ENCODE measurements at regions not wholly inside any gene's neighbourhood (a gene's known extent, or its start where the extent isn't known, plus 50 kb on each side); places are given as distances from the start of the nearest gene placed in this dataset.

- no peak for DNase-seq
Observed at GRCh38 chr16:86374603-86375130, 135.7 kb upstream of the FOXF1 start.

- no peak for DNase-seq
Observed at GRCh38 chr16:86375364-86375763, 135.0 kb upstream of the FOXF1 start.

GRCh38 chr16:86375851-86376250 is 134.5 kb upstream of the FOXF1 start:
- no peak for DNase-seq

- DNase-seq = no peak
Observed at GRCh38 chr16:86376837-86377236, 133.5 kb upstream of the FOXF1 start.

GRCh38 chr16:86377251-86378022 is 132.9 kb upstream of the FOXF1 start:
- DNase-seq = no peak

GRCh38 chr16:86378128-86378527 is 132.2 kb upstream of the FOXF1 start:
- no peak for DNase-seq

GRCh38 chr16:86378831-86379504 is 131.4 kb upstream of the FOXF1 start:
- DNase-seq = no peak

GRCh38 chr16:86379505-86379846 is 130.9 kb upstream of the FOXF1 start:
- DNase-seq = no peak

GRCh38 chr16:86380030-86380429 is 130.3 kb upstream of the FOXF1 start:
- no peak for DNase-seq

- DNase-seq = no peak
Observed at GRCh38 chr16:86381491-86381890, 128.8 kb upstream of the FOXF1 start.

- DNase-seq = no peak
Observed at GRCh38 chr16:86382067-86382773, 128.1 kb upstream of the FOXF1 start.

GRCh38 chr16:86382774-86383407 is 127.4 kb upstream of the FOXF1 start:
- no peak for DNase-seq

- no peak for DNase-seq
Observed at GRCh38 chr16:86383488-86384262, 126.7 kb upstream of the FOXF1 start.

GRCh38 chr16:86384263-86384649 is 126.1 kb upstream of the FOXF1 start:
- DNase-seq = no peak

- DNase-seq = no peak
Observed at GRCh38 chr16:86384980-86385379, 125.3 kb upstream of the FOXF1 start.

- DNase-seq = no peak
Observed at GRCh38 chr16:86387468-86388440, 122.6 kb upstream of the FOXF1 start.

GRCh38 chr16:86388976-86389375 is 121.4 kb upstream of the FOXF1 start:
- DNase-seq = no peak

- DNase-seq = peak; percentile 34
Observed at GRCh38 chr16:86389566-86390328, 120.6 kb upstream of the FOXF1 start.

- DNase-seq = no peak
Observed at GRCh38 chr16:86390335-86390734, 120.0 kb upstream of the FOXF1 start.

- DNase-seq = no peak
Observed at GRCh38 chr16:86391486-86391885, 118.8 kb upstream of the FOXF1 start.

Data from hindlimb muscle (tissue), 1 donor.